ENCODE measurements at regions not wholly inside any gene's neighbourhood (a gene's known extent, or its start where the extent isn't known, plus 50 kb on each side); places are given as distances from the start of the nearest gene placed in this dataset.

DNA sequence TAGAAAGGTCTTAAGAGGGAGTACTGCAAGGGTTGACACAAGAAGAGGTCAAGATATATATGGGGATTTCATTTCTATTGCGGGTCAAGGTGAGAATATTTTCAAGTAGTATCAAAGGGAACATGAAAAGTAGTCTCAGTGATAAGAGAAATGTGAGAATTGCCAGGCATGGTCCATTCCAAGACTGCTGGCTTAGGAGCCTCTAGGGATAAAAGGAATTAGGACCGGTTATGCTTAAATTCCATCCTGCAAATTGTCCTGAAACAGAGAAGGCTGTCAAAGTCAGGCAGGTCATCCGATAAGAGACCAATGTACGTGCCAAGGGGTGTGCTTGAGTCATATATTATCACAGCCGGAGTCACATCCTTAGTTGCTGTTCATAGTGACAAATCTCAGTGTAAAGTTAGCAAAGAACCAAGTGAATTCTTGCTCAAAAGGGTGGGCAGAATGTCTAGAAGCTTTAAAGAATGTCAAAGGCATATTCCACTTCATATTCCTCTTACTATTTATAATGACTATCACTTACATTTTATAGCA is 133.6 kb downstream of the CBLL2 start:
- DNase-seq = no peak
- H3K27ac ChIP-seq = no peak overlapping the region
- H3K4me3 ChIP-seq (ENCODE audit: low read depth, low read length) = no peak overlapping the region
- H3K27me3 ChIP-seq (ENCODE audit: insufficient read depth, low read depth, severe bottlenecking) = peaks cover 3% of the 10 kb centered on the region
- no peaks in the 10 kb centered on the region for H3K36me3 ChIP-seq
- no peaks in the 10 kb centered on the region for H3K9me3 ChIP-seq (ENCODE audit: severe bottlenecking)
- TF ChIP-seq, protein P1, sequence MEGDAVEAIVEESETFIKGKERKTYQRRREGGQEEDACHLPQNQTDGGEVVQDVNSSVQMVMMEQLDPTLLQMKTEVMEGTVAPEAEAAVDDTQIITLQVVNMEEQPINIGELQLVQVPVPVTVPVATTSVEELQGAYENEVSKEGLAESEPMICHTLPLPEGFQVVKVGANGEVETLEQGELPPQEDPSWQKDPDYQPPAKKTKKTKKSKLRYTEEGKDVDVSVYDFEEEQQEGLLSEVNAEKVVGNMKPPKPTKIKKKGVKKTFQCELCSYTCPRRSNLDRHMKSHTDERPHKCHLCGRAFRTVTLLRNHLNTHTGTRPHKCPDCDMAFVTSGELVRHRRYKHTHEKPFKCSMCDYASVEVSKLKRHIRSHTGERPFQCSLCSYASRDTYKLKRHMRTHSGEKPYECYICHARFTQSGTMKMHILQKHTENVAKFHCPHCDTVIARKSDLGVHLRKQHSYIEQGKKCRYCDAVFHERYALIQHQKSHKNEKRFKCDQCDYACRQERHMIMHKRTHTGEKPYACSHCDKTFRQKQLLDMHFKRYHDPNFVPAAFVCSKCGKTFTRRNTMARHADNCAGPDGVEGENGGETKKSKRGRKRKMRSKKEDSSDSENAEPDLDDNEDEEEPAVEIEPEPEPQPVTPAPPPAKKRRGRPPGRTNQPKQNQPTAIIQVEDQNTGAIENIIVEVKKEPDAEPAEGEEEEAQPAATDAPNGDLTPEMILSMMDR (IDR thresholded peaks at IDR 0.05; ENCODE audit: low read depth, low read length) = no peak

DNA sequence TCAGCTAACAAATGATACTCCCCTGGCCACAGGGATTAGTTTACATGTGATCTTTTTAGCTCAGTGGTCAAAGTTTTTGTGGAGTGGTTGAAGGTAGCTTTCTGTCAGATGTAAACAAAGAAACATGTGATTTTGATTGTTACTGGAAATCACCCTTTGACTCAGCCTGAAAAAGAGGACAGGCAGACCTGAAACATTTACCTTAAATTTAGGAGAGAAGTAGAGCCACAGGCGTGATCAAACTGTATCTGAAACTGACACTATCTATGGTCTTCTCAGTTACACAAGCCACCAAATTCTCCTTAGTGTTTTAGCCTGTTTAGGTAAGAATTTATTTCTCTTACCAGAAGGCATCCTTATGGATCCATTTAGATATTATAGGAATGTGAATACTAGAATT is 136.7 kb downstream of the CBLL2 start:
- Histone ChIP-seq H3K4me3 (ENCODE audit: low read depth, low read length) (no peak overlapping the region), H3K36me3 (no peaks in the 10 kb centered on the region), H3K9me3 (ENCODE audit: severe bottlenecking) (no peaks in the 10 kb centered on the region), H3K27ac (no peak overlapping the region), H3K27me3 (ENCODE audit: insufficient read depth, low read depth, severe bottlenecking) (peaks cover 3% of the 10 kb centered on the region)
- no peak for DNase-seq
- TF ChIP-seq, protein P1 (IDR thresholded peaks at IDR 0.05; ENCODE audit: low read depth, low read length) = no peak

DNA sequence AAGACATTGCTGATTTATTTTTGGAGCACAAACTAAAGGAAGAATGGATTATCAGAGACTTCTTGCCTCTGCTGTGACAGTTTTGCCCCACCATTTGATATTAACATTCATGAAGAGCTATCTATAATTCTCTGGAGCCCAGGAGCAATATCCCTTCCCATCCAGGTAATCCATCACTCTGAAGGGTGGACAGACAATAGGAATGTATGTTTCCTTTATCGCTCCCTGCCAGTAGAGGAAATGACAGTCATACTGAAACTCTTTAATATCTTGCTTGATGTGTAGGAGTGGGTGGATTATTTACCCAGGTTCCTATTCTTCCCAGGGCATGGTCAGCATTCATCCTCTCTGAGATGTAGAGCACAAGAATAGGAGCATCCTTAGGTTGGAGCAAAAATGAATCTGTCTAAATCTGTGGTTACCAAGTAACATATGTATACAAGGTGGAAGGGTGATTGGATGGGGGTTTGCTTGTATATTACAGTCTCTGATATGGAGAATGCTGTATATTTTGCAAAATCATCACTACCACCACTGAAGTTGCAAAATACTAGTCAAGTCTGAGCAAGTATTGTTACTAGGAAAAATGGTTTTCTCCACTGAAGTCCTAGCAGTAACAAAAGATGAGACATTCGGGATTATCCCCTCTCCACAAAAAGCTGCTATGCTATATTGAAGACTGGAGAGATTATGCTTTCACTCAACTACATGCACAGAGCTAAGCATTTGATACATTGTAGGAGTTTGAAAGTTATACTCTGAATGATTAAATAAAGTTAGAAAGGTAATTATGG is 151.6 kb downstream of the CBLL2 start:
- no peaks in the 10 kb centered on the region for H3K36me3 ChIP-seq
- no peaks in the 10 kb centered on the region for H3K27me3 ChIP-seq (ENCODE audit: insufficient read depth, low read depth, severe bottlenecking)
- no peaks in the 10 kb centered on the region for H3K9me3 ChIP-seq (ENCODE audit: severe bottlenecking)
- TF ChIP-seq, protein P1 (IDR thresholded peaks at IDR 0.05; ENCODE audit: low read depth, low read length) = no peak
- H3K4me3 ChIP-seq (ENCODE audit: low read depth, low read length) = no peak overlapping the region
- no peak for DNase-seq
- no peak overlapping the region for H3K27ac ChIP-seq

DNA sequence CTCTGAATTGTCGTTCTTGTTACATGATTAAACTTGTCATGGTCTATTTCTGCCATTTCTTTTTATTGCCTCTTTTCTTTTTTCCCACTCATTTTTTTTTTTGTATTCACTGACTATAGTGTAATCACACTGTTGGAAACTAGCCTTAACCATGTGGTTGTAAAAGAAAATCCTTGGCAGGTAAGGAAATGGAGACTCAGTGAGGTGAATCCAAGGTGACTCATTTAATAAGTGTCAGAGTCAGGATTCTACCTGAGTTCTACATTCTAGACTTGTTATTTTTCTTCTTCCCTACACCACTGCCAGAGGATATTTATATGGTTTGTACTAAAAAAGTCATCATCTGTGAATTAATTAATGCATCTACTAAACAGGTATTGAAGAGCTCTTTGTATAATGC is 152.2 kb downstream of the CBLL2 start:
- TF ChIP-seq, protein P1 (IDR thresholded peaks at IDR 0.05; ENCODE audit: low read depth, low read length) = no peak
- H3K9me3 ChIP-seq (ENCODE audit: severe bottlenecking) = no peaks in the 10 kb centered on the region
- H3K27me3 ChIP-seq (ENCODE audit: insufficient read depth, low read depth, severe bottlenecking) = peaks cover 3% of the 10 kb centered on the region
- H3K4me3 ChIP-seq (ENCODE audit: low read depth, low read length) = no peak overlapping the region
- no peak overlapping the region for H3K27ac ChIP-seq
- no peaks in the 10 kb centered on the region for H3K36me3 ChIP-seq
- no peak for DNase-seq

DNA sequence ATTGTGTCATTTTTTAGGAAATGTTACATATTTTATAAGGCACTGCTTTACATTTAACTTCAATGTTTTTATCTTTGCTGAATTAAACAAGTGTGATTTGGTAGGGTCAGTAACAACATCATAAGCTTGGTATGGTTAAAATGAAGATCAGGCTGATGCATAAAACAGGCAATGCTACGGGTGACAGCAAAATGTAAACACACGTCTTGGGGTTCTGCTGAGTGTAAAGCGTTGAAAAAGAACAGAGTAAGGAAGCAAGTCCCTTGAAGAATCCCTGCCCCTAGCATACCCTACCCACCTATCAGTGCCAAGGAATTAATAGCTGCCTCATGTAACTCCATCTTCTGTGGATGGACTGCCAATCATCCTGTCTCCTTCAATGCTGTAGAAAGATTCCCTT is 157.0 kb downstream of the CBLL2 start:
- Histone ChIP-seq H3K4me3 (ENCODE audit: low read depth, low read length) (no peak overlapping the region), H3K27ac (no peak overlapping the region), H3K9me3 (ENCODE audit: severe bottlenecking) (no peaks in the 10 kb centered on the region), H3K36me3 (no peaks in the 10 kb centered on the region), H3K27me3 (ENCODE audit: insufficient read depth, low read depth, severe bottlenecking) (peaks cover 3% of the 10 kb centered on the region)
- TF ChIP-seq, protein P1 (IDR thresholded peaks at IDR 0.05; ENCODE audit: low read depth, low read length) = no peak
- DNase-seq = no peak

Data from WERI-Rb-1 (cell line).